Amygdala (tissue), 56 donors: ENCODE measurements at regions not wholly inside any gene's neighbourhood (a gene's known extent, or its start where the extent isn't known, plus 50 kb on each side); places are given as distances from the start of the nearest gene placed in this dataset.

Source experiments
- DNase-seq, 56 donors: peaks; one replicate each; lab custom pipeline; 2025; lab: John Stamatoyannopoulos, UW

- DNase-seq, result no peak
Measured at GRCh38 chr3:64291345-64291744, 66.1 kb upstream of the PRICKLE2 start.

DNA sequence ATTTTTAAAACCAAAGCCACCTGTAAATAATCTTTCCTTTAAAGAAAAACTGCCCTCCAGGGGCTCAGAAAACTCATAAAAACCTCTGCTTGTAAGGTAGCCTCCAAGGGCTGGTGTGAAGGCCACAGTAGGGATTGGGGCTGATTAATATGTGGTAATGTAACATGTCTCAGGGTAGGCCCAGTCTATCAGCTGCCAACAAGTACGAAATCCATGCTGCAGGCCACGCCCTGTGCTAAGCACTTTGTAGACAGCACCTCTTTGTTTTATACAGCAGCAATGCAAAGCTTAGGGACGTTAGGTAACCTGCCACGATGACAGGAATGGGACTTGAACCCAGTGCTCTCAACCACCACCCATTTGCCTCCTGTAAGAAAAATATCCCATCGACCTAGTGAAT, 65.6 kb upstream of the PRICKLE2 start:
- no peak for DNase-seq

DNA sequence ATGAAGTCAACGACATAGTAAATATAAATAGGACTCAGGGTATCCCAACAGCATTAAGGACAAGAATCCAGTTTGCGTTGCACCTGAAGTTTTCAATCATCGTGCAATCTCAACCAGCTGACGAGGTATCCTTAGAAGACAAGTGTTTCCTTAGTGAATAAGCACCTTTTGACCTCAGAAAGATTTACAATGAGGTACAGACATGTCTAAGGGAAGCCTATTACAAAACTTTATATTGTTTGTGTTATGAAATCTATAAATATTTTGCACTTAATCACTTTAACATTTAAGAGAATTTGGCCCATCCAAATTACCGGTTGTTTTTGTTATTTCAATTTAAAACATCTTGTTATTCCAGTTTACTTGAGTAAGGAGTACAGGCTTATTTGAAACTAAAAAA, 64.9 kb upstream of the PRICKLE2 start:
- no peak for DNase-seq

GRCh38 chr3:64289622-64290021, 64.4 kb upstream of the PRICKLE2 start:
- DNase-seq, result no peak

- no peak for DNase-seq
Measured at GRCh38 chr3:64278625-64279024, 53.4 kb upstream of the PRICKLE2 start.

GRCh38 chr3:64276131-64276530, 50.9 kb upstream of the PRICKLE2 start:
- no peak for DNase-seq
